K562 (cell line): ENCODE measurements at regions not wholly inside any gene's neighbourhood (a gene's known extent, or its start where the extent isn't known, plus 50 kb on each side); places are given as distances from the start of the nearest gene placed in this dataset.
A peak's percentile ranks its signal among the peaks of the same experiment; 100 is the strongest.

ENCODE experiments used
- ATAC-seq: fragments of 200-7000 bp; cut with Tn5 transposase; 3 replicates; pipeline ENCODE4 v1.9.1; 2020; ENCODE audit warnings: moderate library complexity
- BruUV-seq: library from RNA; stranded (reverse); fragments of 400-500 nt; replicated peaks from 2 replicates; lab custom pipeline; 2021; lab: Mats Ljungman, UMichigan
- CTCF ChIA-PET: fragments of 300-600 bp; formaldehyde crosslinking; extraction: SDS; loops from one replicate; lab custom pipeline; 2021; ENCODE audit warnings: low intra/inter-chr PET ratio; lab: Yijun Ruan, JAX
- POLR2A ChIA-PET: fragments of 300-600, 350-650 bp; sonication (Branson Sonifier 250); formaldehyde crosslinking; extraction: SDS; loops from one replicate; lab custom pipeline; 2021; ENCODE audit warnings: antibody characterized with exemption, inconsistent platforms; lab: Yijun Ruan, JAX
- DNase-seq, 4 experiments: peaks; one replicate each; pipeline versions ENCODE4 v3.0.0 to v3.0.0-alpha.2; 2011 to 2018; ENCODE audit warnings: low spot score in 3 of 4, mixed read lengths in 3 of 4; ENCODE audit errors: extremely low read depth in 1 of 4
- FAIRE-seq: peaks from 2 replicates; lab custom pipeline; 2011; peaks lifted over from hg19 to GRCh38; lab: Jason Lieb, UNC
- H2AFZ ChIP-seq: 2 replicates; pipeline ENCODE4 v1.6.0; 2011; ENCODE audit warnings: low read depth, low read length, control low read depth, inconsistent platforms
- H3K27ac ChIP-seq: fragments of 200-600 bp; 3 replicates; pipeline ENCODE4 v1.8.0; 2011; ENCODE audit warnings: low read depth, mild to moderate bottlenecking, control low read depth, inconsistent platforms, low read length, moderate library complexity, mixed read lengths; ENCODE audit errors: extremely low read depth
- H3K27me3 ChIP-seq, 2 experiments: fragments of 300-600 bp in 1 of 2; 2 replicates in 1 of 2; 3 replicates in 1 of 2; pipeline versions ENCODE4 v1.6.0 to v1.8.0; 2011; ENCODE audit warnings: inconsistent platforms in 2 of 2, low read length in 2 of 2, mild to moderate bottlenecking in 1 of 2, mixed read lengths in 1 of 2, moderate library complexity in 1 of 2; ENCODE audit not compliant: control insufficient read depth in 2 of 2, insufficient read depth in 2 of 2
- H3K36me3 ChIP-seq: fragments of 300-600 bp; 3 replicates; pipeline ENCODE4 v1.8.0; 2011; ENCODE audit warnings: mild to moderate bottlenecking, low read length, inconsistent platforms; ENCODE audit not compliant: control insufficient read depth, insufficient read depth
- H3K4me1 ChIP-seq, 2 experiments: fragments of 200-600 bp in 1 of 2; replicated peaks in 1 of 2; 2 replicates in 1 of 2; 3 replicates in 1 of 2; pipeline versions ENCODE4 v1.5.1 to v1.8.0; 2011; ENCODE audit warnings: inconsistent platforms in 2 of 2, low read length in 2 of 2, mild to moderate bottlenecking in 1 of 2, mixed read lengths in 1 of 2, moderate library complexity in 1 of 2; ENCODE audit not compliant: control insufficient read depth in 2 of 2, insufficient read depth in 2 of 2
- H3K4me2 ChIP-seq: 2 replicates; pipeline ENCODE4 v1.6.1; 2011; ENCODE audit warnings: low read length, control low read depth, inconsistent platforms, mixed read lengths; ENCODE audit not compliant: insufficient read depth
- H3K4me3 ChIP-seq: fragments of 200-600 bp; sonication (generic), shearing (Covaris generic); 2 replicates; pipeline ENCODE4 v1.5.1; 2016; ENCODE audit warnings: control low read depth, inconsistent platforms
- H3K79me2 ChIP-seq: fragments of 200-600 bp; 3 replicates; pipeline ENCODE4 v1.8.0; 2011; ENCODE audit warnings: low read length, inconsistent platforms; ENCODE audit not compliant: control insufficient read depth, insufficient read depth
- H3K9ac ChIP-seq, 2 experiments: 2 replicates each; pipeline versions ENCODE4 v1.6.0 to v1.6.1; 2011; ENCODE audit warnings: low read depth in 2 of 2, low read length in 2 of 2, control low read depth in 1 of 2, inconsistent platforms in 1 of 2, mild to moderate bottlenecking in 1 of 2, mixed read lengths in 1 of 2; ENCODE audit not compliant: insufficient read depth in 1 of 2
- H3K9me1 ChIP-seq: one replicate; pipeline ENCODE4 v1.6.0; 2011; ENCODE audit warnings: inconsistent platforms, mild to moderate bottlenecking, low read length, moderate library complexity; ENCODE audit not compliant: control insufficient read depth, insufficient read depth
- H3K9me3 ChIP-seq: replicated peaks from 2 replicates; pipeline ENCODE4 v1.5.1; 2011; ENCODE audit warnings: low read depth, low read length, inconsistent platforms; ENCODE audit not compliant: control insufficient read depth, insufficient read depth
- H4K20me1 ChIP-seq: replicated peaks from 2 replicates; pipeline ENCODE4 v1.6.1; 2011; ENCODE audit warnings: low read length, inconsistent platforms, mixed read lengths; ENCODE audit not compliant: control insufficient read depth, insufficient read depth
- CREM ChIP-seq: IDR thresholded peaks from 2 replicates; pipeline ENCODE4 v1.6.1; 2014; ENCODE audit warnings: antibody characterized with exemption, low read depth
- DIDO1 ChIP-seq: fragments of 450-650 bp; IDR thresholded peaks from 2 replicates; pipeline ENCODE4 v1.6.1; 2016; ENCODE audit warnings: low read depth, missing biosample characterization, missing genetic modification characterization
- RAD21 ChIP-seq, 2 experiments: fragments of 250-450 bp in 1 of 2; fragments of 450-650 bp in 1 of 2; sonication (Bioruptor Pico) in 1 of 2; formaldehyde crosslinking in 1 of 2; IDR thresholded peaks in 1 of 2; conservative IDR thresholded peaks in 1 of 2; 2 replicates each; pipeline versions ENCODE4 v1.4.0 to v1.8.0; 2020 to 2022; ENCODE audit warnings: mild to moderate bottlenecking in 2 of 2, moderate library complexity in 1 of 2
- STAG1 ChIP-seq: sonication (generic); formaldehyde crosslinking; IDR thresholded peaks from 2 replicates; pipeline ENCODE4 v1.5.0; 2020; ENCODE audit warnings: missing genetic modification reagents, borderline replicate concordance
- TSC22D4 ChIP-seq: fragments of 450-650 bp; IDR thresholded peaks from 2 replicates; pipeline ENCODE4 v1.6.1; 2016; ENCODE audit warnings: missing genetic modification characterization, missing biosample characterization, control low read depth
- ZZZ3 ChIP-seq: fragments of 450-650 bp; IDR thresholded peaks from 2 replicates; pipeline ENCODE4 v1.6.1; 2016; ENCODE audit warnings: antibody characterized with exemption, mild to moderate bottlenecking, moderate library complexity
- WGBS: fragments of 100-300 bp; shearing (Covaris generic); methylation state at CpG from one replicate; pipeline ENCODE4 v1.1.6; 2016; ENCODE audit warnings: low coverage, mixed read lengths; ENCODE audit not compliant: insufficient coverage; ENCODE audit errors: missing lambda C conversion rate; 5-methylcytosine and 5-hydroxymethylcytosine counted together
- in situ Hi-C: fragments of 300-500 bp; cut with MboI; formaldehyde crosslinking; loops from 4 replicates; pipeline ENCODE4 v1.15.0; 2018; ENCODE audit warnings: inconsistent platforms, mixed read lengths
- intact Hi-C: fragments of 100-400 bp; cut with micrococcal nuclease; formaldehyde crosslinking; loops from 2 replicates; pipeline ENCODE4 v1.14.2; 2022
- TF ChIP-seq, protein P1 (sequence below): sonication (generic); formaldehyde crosslinking; IDR thresholded peaks from 2 replicates; pipeline ENCODE4 v1.8.0; 2023; ENCODE audit warnings: mild to moderate bottlenecking, missing genetic modification reagents
- TF ChIP-seq, protein P2 (sequence below), 3 experiments: IDR thresholded peaks in 2 of 3; conservative IDR thresholded peaks in 1 of 3; 2 replicates each; pipeline ENCODE4 v1.5.1; 2011 to 2012; ENCODE audit warnings: low read length in 3 of 3, mild to moderate bottlenecking in 3 of 3, control low read depth in 2 of 3, improper control_type of control experiment in 1 of 3, inconsistent platforms in 1 of 3, low read depth in 1 of 3, mixed read lengths in 1 of 3, moderate library complexity in 1 of 3; ENCODE audit not compliant: insufficient read depth in 2 of 3

DNA sequence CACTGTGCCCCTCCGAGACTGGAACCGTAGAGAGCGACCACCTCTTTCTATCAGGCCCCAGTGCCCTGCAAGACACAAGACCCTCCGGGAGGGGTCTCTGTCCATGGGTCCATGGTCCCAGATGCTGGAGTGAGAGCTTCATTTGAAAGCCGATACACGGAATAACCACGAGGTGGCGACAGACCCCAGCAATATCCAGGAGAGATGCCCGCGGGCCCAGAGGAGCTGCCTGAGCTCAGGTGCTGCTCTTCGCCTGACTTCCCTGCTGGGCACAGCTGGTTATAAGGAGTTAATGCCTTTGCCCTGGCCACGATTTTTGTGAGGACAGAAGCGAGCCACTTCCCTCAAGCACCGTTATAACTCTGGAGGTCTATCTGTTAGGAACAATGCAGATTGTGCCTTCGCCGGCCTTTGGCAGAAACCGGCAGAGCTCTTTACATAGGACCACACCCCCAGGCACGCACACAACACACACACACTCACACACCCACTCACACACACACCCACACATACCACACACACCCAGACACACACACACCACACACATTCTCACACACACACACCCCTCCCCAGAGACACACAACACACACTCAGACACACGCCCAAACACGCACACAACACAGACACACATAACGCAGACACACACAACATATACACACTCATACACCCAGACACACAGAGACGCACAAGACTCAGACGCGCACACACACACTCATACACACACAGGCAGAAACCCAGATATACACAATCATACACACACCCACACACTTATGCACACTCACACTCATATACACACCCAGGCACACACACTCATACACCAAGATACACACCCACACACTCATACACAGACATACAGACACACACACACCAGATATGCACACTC, 436.4 kb downstream of the SOX9 start:
- in situ Hi-C loops: loop anchor here (10.0 kb wide), 1 partner anchor 808 kb away; no protein-coding TSS in a partner anchor
- no peak overlapping the region for H3K4me2 ChIP-seq
- peak; percentile 75 for FAIRE-seq
- TF ChIP-seq, protein P1, sequence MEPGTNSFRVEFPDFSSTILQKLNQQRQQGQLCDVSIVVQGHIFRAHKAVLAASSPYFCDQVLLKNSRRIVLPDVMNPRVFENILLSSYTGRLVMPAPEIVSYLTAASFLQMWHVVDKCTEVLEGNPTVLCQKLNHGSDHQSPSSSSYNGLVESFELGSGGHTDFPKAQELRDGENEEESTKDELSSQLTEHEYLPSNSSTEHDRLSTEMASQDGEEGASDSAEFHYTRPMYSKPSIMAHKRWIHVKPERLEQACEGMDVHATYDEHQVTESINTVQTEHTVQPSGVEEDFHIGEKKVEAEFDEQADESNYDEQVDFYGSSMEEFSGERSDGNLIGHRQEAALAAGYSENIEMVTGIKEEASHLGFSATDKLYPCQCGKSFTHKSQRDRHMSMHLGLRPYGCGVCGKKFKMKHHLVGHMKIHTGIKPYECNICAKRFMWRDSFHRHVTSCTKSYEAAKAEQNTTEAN (CRISPR knock-in tag): peak; percentile 94
- TF ChIP-seq CREM (0 out of 2 replicates have a peak, but pooled peaks have one; percentile 3), RAD21 (CRISPR knock-in tag; conservative IDR thresholded peaks at IDR 0.05 in 1 of 2, IDR thresholded peaks at IDR 0.05 in 1 of 2) (peak; percentile 44 to 77), ZZZ3 (no peak), TSC22D4 (tag) (peak; percentile 80; the same call in 1 of the 2 replicates), DIDO1 (no peak), STAG1 (peak; percentile 71; the same call in 1 of the 2 replicates)
- TF ChIP-seq, protein P2, sequence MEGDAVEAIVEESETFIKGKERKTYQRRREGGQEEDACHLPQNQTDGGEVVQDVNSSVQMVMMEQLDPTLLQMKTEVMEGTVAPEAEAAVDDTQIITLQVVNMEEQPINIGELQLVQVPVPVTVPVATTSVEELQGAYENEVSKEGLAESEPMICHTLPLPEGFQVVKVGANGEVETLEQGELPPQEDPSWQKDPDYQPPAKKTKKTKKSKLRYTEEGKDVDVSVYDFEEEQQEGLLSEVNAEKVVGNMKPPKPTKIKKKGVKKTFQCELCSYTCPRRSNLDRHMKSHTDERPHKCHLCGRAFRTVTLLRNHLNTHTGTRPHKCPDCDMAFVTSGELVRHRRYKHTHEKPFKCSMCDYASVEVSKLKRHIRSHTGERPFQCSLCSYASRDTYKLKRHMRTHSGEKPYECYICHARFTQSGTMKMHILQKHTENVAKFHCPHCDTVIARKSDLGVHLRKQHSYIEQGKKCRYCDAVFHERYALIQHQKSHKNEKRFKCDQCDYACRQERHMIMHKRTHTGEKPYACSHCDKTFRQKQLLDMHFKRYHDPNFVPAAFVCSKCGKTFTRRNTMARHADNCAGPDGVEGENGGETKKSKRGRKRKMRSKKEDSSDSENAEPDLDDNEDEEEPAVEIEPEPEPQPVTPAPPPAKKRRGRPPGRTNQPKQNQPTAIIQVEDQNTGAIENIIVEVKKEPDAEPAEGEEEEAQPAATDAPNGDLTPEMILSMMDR (IDR thresholded peaks at IDR 0.05 in 2 of 3, conservative IDR thresholded peaks at IDR 0.05 in 1 of 3; ENCODE audit: insufficient read depth in 2 of 3, low read depth in 1 of 3, low read length in 3 of 3): peak; percentile 83 to 86 (median 85)

More for the DNA sequence above, 436.4 kb downstream of the SOX9 start:
- DNase-seq (peak; percentile 67 to 76 (median 74)), ATAC-seq (peak; percentile 89)
- Histone ChIP-seq H3K27ac (no peak overlapping the region), H3K9ac (no peak overlapping the region), H3K36me3 (no peaks in the 10 kb centered on the region), H3K79me2 (no peaks in the 10 kb centered on the region), H2AFZ (no peak overlapping the region), H3K4me1 (peaks cover 0 to 4% of the 10 kb centered on the region in 2 experiments; a peak in 1 of 5 replicates), H3K27me3 (peaks cover 0 to 7% of the 10 kb centered on the region in 2 experiments; a peak in 1 of 5 replicates), H3K9me3 (no peaks in the 10 kb centered on the region), H3K4me3 (no peak overlapping the region), H3K9me1 (no peaks in the 10 kb centered on the region), H4K20me1 (peaks cover 6% of the 10 kb centered on the region)
- ChIA-PET CTCF (interaction anchor here (0.5 to 1.5 kb wide), 3 partner anchors 130 to 691 kb away, joined by 3 to 5 read pairs (median 4); no protein-coding TSS in a partner anchor), POLR2A (interaction anchor here (0.6 to 1.1 kb wide), 2 partner anchors 632 to 676 kb away, joined by 3 read pairs; no protein-coding TSS in a partner anchor)
- intact Hi-C loops: no loop called here
- no TSS peak for BruUV-seq
- 6% methylated on average over 23 of the region's 24 CpGs for WGBS
